Activated T-cell treated with anti-CD3 and anti-CD28 coated beads, Interleukin-2, amount 50 U/mL, for 4 hours (primary cell): ENCODE measurements at regions not wholly inside any gene's neighbourhood (a gene's known extent, or its start where the extent isn't known, plus 50 kb on each side); places are given as distances from the start of the nearest gene placed in this dataset.

ENCODE experiments used
- ATAC-seq, 2 donors: fragments of 200-7000 bp; cut with Tn5 transposase; one replicate each; pipeline ENCODE4 v1.10.0; 2021
- DNase-seq: peaks from one replicate; pipeline ENCODE4 v3.0.0-alpha.2; 2020
- H3K27me3 Mint-ChIP-seq: one replicate; pipeline ENCODE4 v1.8.0; 2021; ENCODE audit warnings: low read depth, mixed read lengths
- H3K36me3 Mint-ChIP-seq: one replicate; pipeline ENCODE4 v1.8.0; 2022; ENCODE audit warnings: mixed read lengths; ENCODE audit not compliant: insufficient read depth
- H3K4me1 Mint-ChIP-seq: one replicate; pipeline ENCODE4 v1.8.0; 2021; ENCODE audit warnings: low read depth, mixed read lengths
- H3K4me3 Mint-ChIP-seq: one replicate; pipeline ENCODE4 v1.8.0; 2021; ENCODE audit warnings: mild to moderate bottlenecking, moderate library complexity, mixed read lengths
- H3K9me3 Mint-ChIP-seq: one replicate; pipeline ENCODE4 v1.8.0; 2021; ENCODE audit warnings: mixed read lengths

- ATAC-seq (no peak), DNase-seq (no peak)
- Mint-ChIP-seq H3K9me3 (no peaks in the 10 kb centered on the region), H3K36me3 (no peaks in the 10 kb centered on the region), H3K27me3 (peaks cover 36% of the 10 kb centered on the region), H3K4me3 (no peak overlapping the region), H3K4me1 (peaks cover 6% of the 10 kb centered on the region)
Measured at GRCh38 chr1:200240656-200241055, 169.2 kb downstream of the ZNF281 start.

- no peak for DNase-seq
- Mint-ChIP-seq H3K27me3 (peaks cover 29% of the 10 kb centered on the region), H3K4me3 (no peak overlapping the region), H3K36me3 (no peaks in the 10 kb centered on the region), H3K9me3 (no peaks in the 10 kb centered on the region), H3K4me1 (peaks cover 6% of the 10 kb centered on the region)
- ATAC-seq = no peak
Measured at GRCh38 chr1:200238311-200238710, 171.5 kb downstream of the ZNF281 start.

GRCh38 chr1:200237066-200237465 lies 172.8 kb downstream of the ZNF281 start:
- ATAC-seq = no peak
- no peak for DNase-seq
- peaks cover 21% of the 10 kb centered on the region for H3K27me3 Mint-ChIP-seq
- no peaks in the 10 kb centered on the region for H3K36me3 Mint-ChIP-seq
- H3K4me3 Mint-ChIP-seq = no peak overlapping the region
- no peaks in the 10 kb centered on the region for H3K9me3 Mint-ChIP-seq
- peaks cover 6% of the 10 kb centered on the region for H3K4me1 Mint-ChIP-seq

GRCh38 chr1:200234938-200235337 lies 174.9 kb downstream of the ZNF281 start:
- no peak for ATAC-seq
- H3K4me1 Mint-ChIP-seq = no peaks in the 10 kb centered on the region
- DNase-seq = no peak
- peaks cover 10% of the 10 kb centered on the region for H3K27me3 Mint-ChIP-seq
- no peak overlapping the region for H3K4me3 Mint-ChIP-seq
- no peaks in the 10 kb centered on the region for H3K9me3 Mint-ChIP-seq
- H3K36me3 Mint-ChIP-seq = no peaks in the 10 kb centered on the region

GRCh38 chr1:200233393-200233792 lies 176.4 kb downstream of the ZNF281 start:
- no peak for ATAC-seq
- Mint-ChIP-seq H3K27me3 (peaks cover 10% of the 10 kb centered on the region), H3K36me3 (no peaks in the 10 kb centered on the region), H3K4me1 (no peaks in the 10 kb centered on the region), H3K4me3 (no peak overlapping the region), H3K9me3 (no peaks in the 10 kb centered on the region)
- DNase-seq = no peak

GRCh38 chr1:200231787-200232231 lies 178.0 kb downstream of the ZNF281 start:
- Mint-ChIP-seq H3K4me3 (no peak overlapping the region), H3K27me3 (peaks cover 7% of the 10 kb centered on the region), H3K36me3 (no peaks in the 10 kb centered on the region), H3K9me3 (no peaks in the 10 kb centered on the region), H3K4me1 (peaks cover 4% of the 10 kb centered on the region)
- DNase-seq (no peak), ATAC-seq (no peak)

GRCh38 chr1:200230671-200231070 lies 179.2 kb downstream of the ZNF281 start:
- Mint-ChIP-seq H3K36me3 (no peaks in the 10 kb centered on the region), H3K4me3 (no peak overlapping the region), H3K4me1 (peaks cover 15% of the 10 kb centered on the region), H3K27me3 (peaks cover 2% of the 10 kb centered on the region), H3K9me3 (no peaks in the 10 kb centered on the region)
- ATAC-seq (no peak), DNase-seq (no peak)

- Mint-ChIP-seq H3K27me3 (no peaks in the 10 kb centered on the region), H3K4me3 (no peak overlapping the region), H3K4me1 (peaks cover 24% of the 10 kb centered on the region), H3K9me3 (no peaks in the 10 kb centered on the region), H3K36me3 (no peaks in the 10 kb centered on the region)
- ATAC-seq = no peak
- no peak for DNase-seq
Measured at GRCh38 chr1:200228486-200228885, 181.3 kb downstream of the ZNF281 start.

- no peaks in the 10 kb centered on the region for H3K27me3 Mint-ChIP-seq
- H3K4me3 Mint-ChIP-seq = no peak overlapping the region
- peaks cover 24% of the 10 kb centered on the region for H3K4me1 Mint-ChIP-seq
- H3K9me3 Mint-ChIP-seq = no peaks in the 10 kb centered on the region
- ATAC-seq (no peak), DNase-seq (no peak)
- H3K36me3 Mint-ChIP-seq = no peaks in the 10 kb centered on the region
Measured at GRCh38 chr1:200228081-200228480, 181.8 kb downstream of the ZNF281 start.
